C4-2B (cell line): ENCODE measurements at regions not wholly inside any gene's neighbourhood (a gene's known extent, or its start where the extent isn't known, plus 50 kb on each side); places are given as distances from the start of the nearest gene placed in this dataset.

Experiments used
- ZFX ChIP-seq: fragments of 450-650 bp; IDR thresholded peaks from 2 replicates; pipeline ENCODE4 v1.6.1; 2017
- TF ChIP-seq, protein P1 (sequence below): fragments of 450-650 bp; conservative IDR thresholded peaks from 2 replicates; pipeline ENCODE4 v1.5.1; 2017; ENCODE audit warnings: mild to moderate bottlenecking

DNA sequence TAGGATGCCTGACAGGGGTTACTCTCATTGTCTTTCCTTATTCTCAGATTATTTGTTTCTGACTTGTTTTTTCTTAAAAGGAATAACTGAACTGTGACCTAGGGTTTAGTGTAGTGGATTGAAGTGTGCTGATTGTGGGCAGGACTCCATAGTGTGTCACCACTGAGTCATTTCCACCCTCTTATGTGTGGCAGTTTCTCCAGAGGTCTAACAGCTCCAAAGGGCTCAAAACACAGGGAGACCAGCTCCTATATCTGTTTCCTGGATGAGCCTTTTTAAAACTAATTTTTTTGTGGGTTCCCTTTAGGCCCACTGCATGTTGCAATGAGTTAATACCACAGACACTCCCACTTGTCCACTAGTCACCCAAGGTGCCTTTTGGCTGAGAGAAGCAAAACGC, 951.1 kb upstream of the ADGRB3 start:
- TF ChIP-seq, protein P1, sequence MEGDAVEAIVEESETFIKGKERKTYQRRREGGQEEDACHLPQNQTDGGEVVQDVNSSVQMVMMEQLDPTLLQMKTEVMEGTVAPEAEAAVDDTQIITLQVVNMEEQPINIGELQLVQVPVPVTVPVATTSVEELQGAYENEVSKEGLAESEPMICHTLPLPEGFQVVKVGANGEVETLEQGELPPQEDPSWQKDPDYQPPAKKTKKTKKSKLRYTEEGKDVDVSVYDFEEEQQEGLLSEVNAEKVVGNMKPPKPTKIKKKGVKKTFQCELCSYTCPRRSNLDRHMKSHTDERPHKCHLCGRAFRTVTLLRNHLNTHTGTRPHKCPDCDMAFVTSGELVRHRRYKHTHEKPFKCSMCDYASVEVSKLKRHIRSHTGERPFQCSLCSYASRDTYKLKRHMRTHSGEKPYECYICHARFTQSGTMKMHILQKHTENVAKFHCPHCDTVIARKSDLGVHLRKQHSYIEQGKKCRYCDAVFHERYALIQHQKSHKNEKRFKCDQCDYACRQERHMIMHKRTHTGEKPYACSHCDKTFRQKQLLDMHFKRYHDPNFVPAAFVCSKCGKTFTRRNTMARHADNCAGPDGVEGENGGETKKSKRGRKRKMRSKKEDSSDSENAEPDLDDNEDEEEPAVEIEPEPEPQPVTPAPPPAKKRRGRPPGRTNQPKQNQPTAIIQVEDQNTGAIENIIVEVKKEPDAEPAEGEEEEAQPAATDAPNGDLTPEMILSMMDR = no peak
- no peak for TF ChIP-seq ZFX
